DOHH2 (cell line): ENCODE measurements at regions not wholly inside any gene's neighbourhood (a gene's known extent, or its start where the extent isn't known, plus 50 kb on each side); places are given as distances from the start of the nearest gene placed in this dataset.
"Not testable (repeated sequence)": the region's sequence is repeated elsewhere in the genome, so short reads cannot be mapped to it uniquely, and the experiment has no call there.

Experiments used
- H3F3A ChIP-seq: fragments of 200-600 bp; sonication (generic), shearing (Covaris generic); 2 replicates; pipeline ENCODE4 v1.6.0; 2016; ENCODE audit warnings: antibody characterized with exemption, mild to moderate bottlenecking; ENCODE audit not compliant: control insufficient read depth, insufficient read depth
- H3K27ac ChIP-seq: fragments of 200-600 bp; sonication (generic); 2 replicates; pipeline ENCODE4 v1.5.1; 2014; ENCODE audit warnings: low read depth, mild to moderate bottlenecking, low read length, moderate library complexity
- H3K27me3 ChIP-seq: fragments of 200-600 bp; sonication (generic); 2 replicates; pipeline ENCODE4 v1.6.1; 2014; ENCODE audit warnings: mild to moderate bottlenecking, low read length, mixed read lengths; ENCODE audit not compliant: control insufficient read depth
- H3K36me3 ChIP-seq: fragments of 200-600 bp; sonication (generic); 2 replicates; pipeline ENCODE4 v1.6.1; 2014; ENCODE audit warnings: mild to moderate bottlenecking, low read length, moderate library complexity, mixed read lengths; ENCODE audit not compliant: control insufficient read depth
- H3K4me1 ChIP-seq: fragments of 200-600 bp; sonication (generic); 2 replicates; pipeline ENCODE4 v1.6.1; 2014; ENCODE audit warnings: mild to moderate bottlenecking, low read length, mixed read lengths; ENCODE audit not compliant: control insufficient read depth
- H3K4me2 ChIP-seq: fragments of 200-600 bp; sonication (generic); 2 replicates; pipeline ENCODE4 v1.6.0; 2014; ENCODE audit warnings: mild to moderate bottlenecking, low read length, moderate library complexity
- H3K4me3 ChIP-seq: fragments of 200-600 bp; sonication (generic); 2 replicates; pipeline ENCODE4 v1.5.1; 2014; ENCODE audit warnings: mild to moderate bottlenecking, low read length, mixed read lengths
- H3K79me2 ChIP-seq: fragments of 200-600 bp; sonication (generic); 2 replicates; pipeline ENCODE4 v1.6.1; 2014; ENCODE audit warnings: mild to moderate bottlenecking, low read length, mixed read lengths; ENCODE audit not compliant: control insufficient read depth
- H3K9me2 ChIP-seq: fragments of 200-600 bp; sonication (generic); replicated peaks from 2 replicates; pipeline ENCODE4 v1.6.1; 2014; ENCODE audit warnings: mild to moderate bottlenecking, low read length, mixed read lengths; ENCODE audit not compliant: control insufficient read depth
- H3K9me3 ChIP-seq: fragments of 200-600 bp; sonication (generic); 2 replicates; pipeline ENCODE4 v1.6.1; 2014; ENCODE audit warnings: antibody characterized with exemption, low read length, mixed read lengths; ENCODE audit not compliant: control insufficient read depth, insufficient read depth
- H4K20me1 ChIP-seq: fragments of 200-600 bp; sonication (generic); 2 replicates; pipeline ENCODE4 v1.6.0; 2014; ENCODE audit warnings: low read depth, mild to moderate bottlenecking, antibody characterized with exemption, low read length, moderate library complexity; ENCODE audit not compliant: control insufficient read depth, insufficient read depth
- EZH2phosphoT487 ChIP-seq: fragments of 200-600 bp; sonication (generic); IDR thresholded peaks from 2 replicates; pipeline ENCODE4 v1.6.1; 2017; ENCODE audit warnings: borderline replicate concordance, mild to moderate bottlenecking, antibody characterized with exemption, low read length, moderate library complexity, mixed read lengths
- TF ChIP-seq, protein P1 (sequence below): fragments of 200-600 bp; sonication (generic); IDR thresholded peaks from one replicate; pipeline ENCODE4 v1.5.1; 2014; ENCODE audit warnings: antibody characterized with exemption, mild to moderate bottlenecking, low read depth, low read length; ENCODE audit not compliant: poor library complexity, severe bottlenecking

DNA sequence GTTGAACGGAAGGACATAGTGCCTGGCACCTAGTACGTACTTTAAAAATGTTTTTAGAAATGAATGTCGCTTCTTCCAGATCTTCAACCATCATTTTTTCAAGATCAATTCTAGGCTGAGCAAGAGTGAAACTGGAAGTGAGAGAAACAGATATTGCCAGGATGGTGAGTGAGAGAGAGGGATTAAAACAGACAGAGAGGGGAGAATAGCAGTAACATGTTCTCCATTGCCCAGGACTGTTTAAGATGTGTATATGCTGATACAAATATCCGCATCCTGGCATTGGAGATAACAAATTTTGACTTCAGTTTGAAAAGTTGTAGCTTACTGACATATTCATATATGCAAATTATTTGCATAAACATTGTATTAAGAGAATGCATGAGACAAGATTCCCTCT lies 1156.1 kb downstream of the TBL1XR1 start:
- Histone ChIP-seq H3K9me3 (no peaks in the 10 kb centered on the region), H3K27me3 (no peaks in the 10 kb centered on the region), H3K4me1 (no peaks in the 10 kb centered on the region), H4K20me1 (no peaks in the 10 kb centered on the region), H3K27ac (no peak overlapping the region), H3K4me3 (no peak overlapping the region), H3K36me3 (no peaks in the 10 kb centered on the region), H3K9me2 (0 out of 2 replicates have a peak, but pooled peaks cover 2% of the 10 kb centered on the region), H3F3A (no peaks in the 10 kb centered on the region), H3K4me2 (no peak overlapping the region), H3K79me2 (no peaks in the 10 kb centered on the region)
- TF ChIP-seq EZH2phosphoT487 = no peak
- TF ChIP-seq, protein P1, sequence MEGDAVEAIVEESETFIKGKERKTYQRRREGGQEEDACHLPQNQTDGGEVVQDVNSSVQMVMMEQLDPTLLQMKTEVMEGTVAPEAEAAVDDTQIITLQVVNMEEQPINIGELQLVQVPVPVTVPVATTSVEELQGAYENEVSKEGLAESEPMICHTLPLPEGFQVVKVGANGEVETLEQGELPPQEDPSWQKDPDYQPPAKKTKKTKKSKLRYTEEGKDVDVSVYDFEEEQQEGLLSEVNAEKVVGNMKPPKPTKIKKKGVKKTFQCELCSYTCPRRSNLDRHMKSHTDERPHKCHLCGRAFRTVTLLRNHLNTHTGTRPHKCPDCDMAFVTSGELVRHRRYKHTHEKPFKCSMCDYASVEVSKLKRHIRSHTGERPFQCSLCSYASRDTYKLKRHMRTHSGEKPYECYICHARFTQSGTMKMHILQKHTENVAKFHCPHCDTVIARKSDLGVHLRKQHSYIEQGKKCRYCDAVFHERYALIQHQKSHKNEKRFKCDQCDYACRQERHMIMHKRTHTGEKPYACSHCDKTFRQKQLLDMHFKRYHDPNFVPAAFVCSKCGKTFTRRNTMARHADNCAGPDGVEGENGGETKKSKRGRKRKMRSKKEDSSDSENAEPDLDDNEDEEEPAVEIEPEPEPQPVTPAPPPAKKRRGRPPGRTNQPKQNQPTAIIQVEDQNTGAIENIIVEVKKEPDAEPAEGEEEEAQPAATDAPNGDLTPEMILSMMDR = no peak

- H3K4me1 ChIP-seq = no peaks in the 10 kb centered on the region
Observed at GRCh38 chr3:176037636-176038035, 1159.6 kb downstream of the TBL1XR1 start.

DNA sequence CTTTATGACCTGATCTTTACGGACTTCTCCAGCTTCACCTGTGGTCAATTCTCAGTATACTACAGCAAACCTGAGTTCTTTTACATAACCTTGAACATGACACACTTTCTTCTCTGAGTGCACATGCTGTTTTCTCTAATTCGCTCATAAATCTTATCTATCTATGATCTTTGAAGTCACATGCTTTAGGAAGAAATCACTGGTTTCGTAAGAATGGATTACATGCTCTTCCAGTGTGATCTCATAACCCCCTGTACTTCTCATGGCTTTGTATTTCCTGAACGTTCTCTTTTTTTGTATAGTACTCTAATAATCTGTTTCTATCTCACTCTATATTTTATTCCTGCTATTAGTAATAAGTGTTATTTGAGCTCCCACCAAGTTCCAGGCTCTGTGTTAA lies 1165.2 kb downstream of the TBL1XR1 start:
- H3K27me3 ChIP-seq = no peaks in the 10 kb centered on the region

More at GRCh38 chr3:176037636-176038035, 1159.6 kb downstream of the TBL1XR1 start:
- Histone ChIP-seq H3K79me2 (no peaks in the 10 kb centered on the region), H3K27me3 (no peaks in the 10 kb centered on the region), H3K4me3 (no peak overlapping the region), H3K36me3 (no peaks in the 10 kb centered on the region), H3K4me2 (no peak overlapping the region), H3F3A (no peaks in the 10 kb centered on the region), H4K20me1 (no peaks in the 10 kb centered on the region), H3K9me2 (no peaks in the 10 kb centered on the region), H3K9me3 (no peaks in the 10 kb centered on the region), H3K27ac (no peak overlapping the region)
- no peak for TF ChIP-seq EZH2phosphoT487
- TF ChIP-seq, protein P1 = no peak

DNA sequence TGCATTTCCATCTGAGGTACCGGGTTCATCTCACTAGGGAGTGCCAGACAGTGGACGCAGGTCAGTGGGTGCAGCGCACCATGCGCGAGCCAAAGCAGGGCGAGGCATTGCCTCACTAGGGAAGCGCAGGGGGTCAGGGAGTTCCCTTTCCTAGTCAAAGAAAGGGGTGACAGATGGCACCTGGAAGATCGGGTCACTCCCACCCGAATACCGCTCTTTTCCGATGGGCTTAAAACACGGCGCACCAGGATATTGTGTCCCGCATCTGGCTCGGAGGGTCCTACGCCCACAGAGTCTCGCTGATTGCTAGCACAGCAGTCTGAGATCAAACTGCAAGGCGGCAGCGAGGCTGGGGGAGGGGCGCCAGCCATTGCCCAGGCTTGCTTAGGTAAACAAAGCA lies 1157.1 kb downstream of the NAALADL2 start:
- not testable (repeated sequence) for H3K79me2 ChIP-seq, H4K20me1 ChIP-seq, H3K4me1 ChIP-seq, H3F3A ChIP-seq, H3K9me2 ChIP-seq, H3K36me3 ChIP-seq, H3K27me3 ChIP-seq, H3K9me3 ChIP-seq, H3K27ac ChIP-seq, H3K4me2 ChIP-seq, H3K4me3 ChIP-seq

More for the DNA sequence above, 1165.2 kb downstream of the TBL1XR1 start:
- TF ChIP-seq, protein P1 = no peak
- TF ChIP-seq EZH2phosphoT487 = no peak
- Histone ChIP-seq H3F3A (no peaks in the 10 kb centered on the region), H4K20me1 (no peaks in the 10 kb centered on the region), H3K27ac (no peak overlapping the region), H3K4me1 (no peaks in the 10 kb centered on the region), H3K4me3 (no peak overlapping the region), H3K36me3 (no peaks in the 10 kb centered on the region), H3K9me2 (no peaks in the 10 kb centered on the region), H3K79me2 (no peaks in the 10 kb centered on the region), H3K4me2 (no peak overlapping the region), H3K9me3 (no peaks in the 10 kb centered on the region)

GRCh38 chr3:176015228-176015627 lies 1156.1 kb downstream of the NAALADL2 start:
- not testable (repeated sequence) for H3K27me3 ChIP-seq, H3K4me3 ChIP-seq, H3K79me2 ChIP-seq, H3K9me3 ChIP-seq, H4K20me1 ChIP-seq, H3K27ac ChIP-seq, H3F3A ChIP-seq, H3K4me1 ChIP-seq, H3K36me3 ChIP-seq, H3K4me2 ChIP-seq, H3K9me2 ChIP-seq
